K562 (cell line): ENCODE measurements at regions not wholly inside any gene's neighbourhood (a gene's known extent, or its start where the extent isn't known, plus 50 kb on each side); places are given as distances from the start of the nearest gene placed in this dataset.

Source experiments
- ATAC-seq: fragments of 200-7000 bp; cut with Tn5 transposase; 3 replicates; pipeline ENCODE4 v1.9.1; 2020; ENCODE audit warnings: moderate library complexity
- BruUV-seq: library from RNA; stranded (reverse); fragments of 400-500 nt; replicated peaks from 2 replicates; lab custom pipeline; 2021; lab: Mats Ljungman, UMichigan
- CTCF ChIA-PET: fragments of 300-600 bp; formaldehyde crosslinking; extraction: SDS; loops from one replicate; lab custom pipeline; 2021; ENCODE audit warnings: low intra/inter-chr PET ratio; lab: Yijun Ruan, JAX
- POLR2A ChIA-PET: fragments of 300-600, 350-650 bp; sonication (Branson Sonifier 250); formaldehyde crosslinking; extraction: SDS; loops from one replicate; lab custom pipeline; 2021; ENCODE audit warnings: antibody characterized with exemption, inconsistent platforms; lab: Yijun Ruan, JAX
- DNase-seq, 4 experiments: peaks; one replicate each; pipeline versions ENCODE4 v3.0.0 to v3.0.0-alpha.2; 2011 to 2018; ENCODE audit warnings: low spot score in 3 of 4, mixed read lengths in 3 of 4; ENCODE audit errors: extremely low read depth in 1 of 4
- FAIRE-seq: peaks from 2 replicates; lab custom pipeline; 2011; peaks lifted over from hg19 to GRCh38; lab: Jason Lieb, UNC
- H2AFZ ChIP-seq: 2 replicates; pipeline ENCODE4 v1.6.0; 2011; ENCODE audit warnings: low read depth, low read length, control low read depth, inconsistent platforms
- H3K27ac ChIP-seq: fragments of 200-600 bp; 3 replicates; pipeline ENCODE4 v1.8.0; 2011; ENCODE audit warnings: low read depth, mild to moderate bottlenecking, control low read depth, inconsistent platforms, low read length, moderate library complexity, mixed read lengths; ENCODE audit errors: extremely low read depth
- H3K27me3 ChIP-seq, 2 experiments: fragments of 300-600 bp in 1 of 2; 2 replicates in 1 of 2; 3 replicates in 1 of 2; pipeline versions ENCODE4 v1.6.0 to v1.8.0; 2011; ENCODE audit warnings: inconsistent platforms in 2 of 2, low read length in 2 of 2, mild to moderate bottlenecking in 1 of 2, mixed read lengths in 1 of 2, moderate library complexity in 1 of 2; ENCODE audit not compliant: control insufficient read depth in 2 of 2, insufficient read depth in 2 of 2
- H3K36me3 ChIP-seq: fragments of 300-600 bp; 3 replicates; pipeline ENCODE4 v1.8.0; 2011; ENCODE audit warnings: mild to moderate bottlenecking, low read length, inconsistent platforms; ENCODE audit not compliant: control insufficient read depth, insufficient read depth
- H3K4me1 ChIP-seq, 2 experiments: fragments of 200-600 bp in 1 of 2; replicated peaks in 1 of 2; 2 replicates in 1 of 2; 3 replicates in 1 of 2; pipeline versions ENCODE4 v1.5.1 to v1.8.0; 2011; ENCODE audit warnings: inconsistent platforms in 2 of 2, low read length in 2 of 2, mild to moderate bottlenecking in 1 of 2, mixed read lengths in 1 of 2, moderate library complexity in 1 of 2; ENCODE audit not compliant: control insufficient read depth in 2 of 2, insufficient read depth in 2 of 2
- H3K4me2 ChIP-seq: 2 replicates; pipeline ENCODE4 v1.6.1; 2011; ENCODE audit warnings: low read length, control low read depth, inconsistent platforms, mixed read lengths; ENCODE audit not compliant: insufficient read depth
- H3K4me3 ChIP-seq: fragments of 200-600 bp; sonication (generic), shearing (Covaris generic); 2 replicates; pipeline ENCODE4 v1.5.1; 2016; ENCODE audit warnings: control low read depth, inconsistent platforms
- H3K79me2 ChIP-seq: fragments of 200-600 bp; 3 replicates; pipeline ENCODE4 v1.8.0; 2011; ENCODE audit warnings: low read length, inconsistent platforms; ENCODE audit not compliant: control insufficient read depth, insufficient read depth
- H3K9ac ChIP-seq, 2 experiments: 2 replicates each; pipeline versions ENCODE4 v1.6.0 to v1.6.1; 2011; ENCODE audit warnings: low read depth in 2 of 2, low read length in 2 of 2, control low read depth in 1 of 2, inconsistent platforms in 1 of 2, mild to moderate bottlenecking in 1 of 2, mixed read lengths in 1 of 2; ENCODE audit not compliant: insufficient read depth in 1 of 2
- H3K9me1 ChIP-seq: one replicate; pipeline ENCODE4 v1.6.0; 2011; ENCODE audit warnings: inconsistent platforms, mild to moderate bottlenecking, low read length, moderate library complexity; ENCODE audit not compliant: control insufficient read depth, insufficient read depth
- H3K9me3 ChIP-seq: replicated peaks from 2 replicates; pipeline ENCODE4 v1.5.1; 2011; ENCODE audit warnings: low read depth, low read length, inconsistent platforms; ENCODE audit not compliant: control insufficient read depth, insufficient read depth
- H4K20me1 ChIP-seq: replicated peaks from 2 replicates; pipeline ENCODE4 v1.6.1; 2011; ENCODE audit warnings: low read length, inconsistent platforms, mixed read lengths; ENCODE audit not compliant: control insufficient read depth, insufficient read depth
- BRCA1 ChIP-seq, 2 experiments: fragments of 450-650 bp in 1 of 2; sonication (generic) in 1 of 2; formaldehyde crosslinking in 1 of 2; IDR thresholded peaks; 2 replicates each; pipeline versions ENCODE4 v1.5.0 to v1.6.1; 2017 to 2020; ENCODE audit warnings: mild to moderate bottlenecking in 1 of 2, missing genetic modification reagents in 1 of 2
- CREB3L1 ChIP-seq: fragments of 450-650 bp; IDR thresholded peaks from 2 replicates; pipeline ENCODE4 v1.6.1; 2014; ENCODE audit warnings: low read depth, mild to moderate bottlenecking, moderate library complexity, borderline replicate concordance
- ELF2 ChIP-seq: fragments of 250-450 bp; sonication (Bioruptor Pico); IDR thresholded peaks from 2 replicates; pipeline ENCODE4 v1.5.0; 2021; ENCODE audit warnings: mild to moderate bottlenecking
- FUS ChIP-seq: fragments of 200-400 bp; formaldehyde crosslinking; optimal IDR thresholded peaks from 2 replicates; pipeline ENCODE3; 2017; ENCODE audit warnings: low read depth, low read length
- GTF2F1 ChIP-seq: IDR thresholded peaks from 2 replicates; pipeline ENCODE4 v1.6.1; 2011; ENCODE audit warnings: low read depth, low read length, improper control_type of control experiment
- KLF6 ChIP-seq: fragments of 250-450 bp; sonication (Bioruptor Pico); IDR thresholded peaks from 2 replicates; pipeline ENCODE4 v1.4.0; 2020; ENCODE audit warnings: mild to moderate bottlenecking, moderate library complexity, borderline replicate concordance
- MCM5 ChIP-seq: fragments of 450-650 bp; IDR thresholded peaks from 2 replicates; pipeline ENCODE4 v1.6.1; 2016; ENCODE audit warnings: low read depth
- MEF2A ChIP-seq: IDR thresholded peaks from 2 replicates; pipeline ENCODE4 v1.6.1; 2011; ENCODE audit warnings: low read depth, mild to moderate bottlenecking, low read length, moderate library complexity; ENCODE audit not compliant: control insufficient read depth
- MIER1 ChIP-seq: fragments of 450-650 bp; IDR thresholded peaks from 2 replicates; pipeline ENCODE4 v1.6.1; 2016; ENCODE audit warnings: antibody characterized with exemption, mild to moderate bottlenecking, low read depth
- NBN ChIP-seq: fragments of 450-650 bp; IDR thresholded peaks from 2 replicates; pipeline ENCODE4 v1.6.1; 2016; ENCODE audit warnings: low read depth, mild to moderate bottlenecking
- SMARCA5 ChIP-seq: fragments of 450-650 bp; IDR thresholded peaks from 2 replicates; pipeline ENCODE4 v1.6.1; 2016
- ZBTB2 ChIP-seq: fragments of 450-650 bp; IDR thresholded peaks from 2 replicates; pipeline ENCODE4 v1.6.1; 2016; ENCODE audit warnings: antibody characterized with exemption
- ZBTB49 ChIP-seq: sonication (generic); formaldehyde crosslinking; IDR thresholded peaks from 2 replicates; pipeline ENCODE4 v1.8.0; 2022; ENCODE audit warnings: missing genetic modification reagents, mild to moderate bottlenecking, borderline replicate concordance
- ZFP91 ChIP-seq: sonication (generic); formaldehyde crosslinking; IDR thresholded peaks from 2 replicates; pipeline ENCODE4 v1.8.0; 2022; ENCODE audit warnings: mild to moderate bottlenecking, missing genetic modification reagents
- ZNF274 ChIP-seq: IDR thresholded peaks from 2 replicates; pipeline ENCODE4 v1.6.1; 2011; ENCODE audit warnings: low read depth, mild to moderate bottlenecking, low read length, moderate library complexity, borderline replicate concordance
- ZNF444 ChIP-seq: fragments of 250-450 bp; sonication (Bioruptor Pico); IDR thresholded peaks from 2 replicates; pipeline ENCODE4 v1.4.0; 2020; ENCODE audit warnings: mild to moderate bottlenecking, moderate library complexity
- ZNF644 ChIP-seq: fragments of 200-800 bp; sonication (Bioruptor generic); IDR thresholded peaks from 2 replicates; pipeline ENCODE4 v1.6.1; 2016; ENCODE audit warnings: low read depth, missing genetic modification characterization, missing compliant biosample characterization
- WGBS: fragments of 100-300 bp; shearing (Covaris generic); methylation state at CpG from one replicate; pipeline ENCODE4 v1.1.6; 2016; ENCODE audit warnings: low coverage, mixed read lengths; ENCODE audit not compliant: insufficient coverage; ENCODE audit errors: missing lambda C conversion rate; 5-methylcytosine and 5-hydroxymethylcytosine counted together
- in situ Hi-C: fragments of 300-500 bp; cut with MboI; formaldehyde crosslinking; loops from 4 replicates; pipeline ENCODE4 v1.15.0; 2018; ENCODE audit warnings: inconsistent platforms, mixed read lengths
- intact Hi-C: fragments of 100-400 bp; cut with micrococcal nuclease; formaldehyde crosslinking; loops from 2 replicates; pipeline ENCODE4 v1.14.2; 2022

GRCh38 chr13:70483599-70484276 is 375.5 kb upstream of the KLHL1 start:
- CTCF ChIA-PET: interaction anchor here (0.6 kb wide), 1 partner anchor 788 kb away, joined by 4 read pairs; no protein-coding TSS in a partner anchor
- 0% methylated on average over 1 of the region's 1 CpG for WGBS
- no TSS peak for BruUV-seq
- no peak overlapping the region for H3K4me2 ChIP-seq
- H3K9ac ChIP-seq: no peak overlapping the region
- DNase-seq: no peak
- no peaks in the 10 kb centered on the region for H3K9me1 ChIP-seq
- no peak overlapping the region for H3K27ac ChIP-seq
- no peaks in the 10 kb centered on the region for H3K79me2 ChIP-seq
- no peak overlapping the region for H2AFZ ChIP-seq
- no peaks in the 10 kb centered on the region for H4K20me1 ChIP-seq
- H3K36me3 ChIP-seq: no peaks in the 10 kb centered on the region
- H3K4me1 ChIP-seq: no peaks in the 10 kb centered on the region
- no peak for ATAC-seq
- in situ Hi-C loops: no loop called here
- no peak for FAIRE-seq
- H3K9me3 ChIP-seq: no peaks in the 10 kb centered on the region
- POLR2A ChIA-PET: no interaction called here
- TF ChIP-seq MCM5 (no peak), NBN (no peak), ELF2 (no peak), GTF2F1 (no peak), MIER1 (no peak), SMARCA5 (no peak), BRCA1 (IDR thresholded peaks at IDR 0.05) (no peak), BRCA1 (CRISPR knock-in tag; IDR thresholded peaks at IDR 0.05) (no peak), ZNF444 (CRISPR knock-in tag) (no peak), ZNF274 (no peak), ZBTB49 (CRISPR knock-in tag) (no peak), CREB3L1 (no peak), ZFP91 (no peak), FUS (no peak), ZNF644 (tag) (no peak), ZBTB2 (no peak), MEF2A (no peak), KLF6 (CRISPR knock-in tag) (no peak)
- TF ChIP-seq, all 486 proteins: peak for 0
- Histone ChIP-seq H3K27me3 (no peaks in the 10 kb centered on the region), H3K4me3 (no peak overlapping the region)
- intact Hi-C loops: no loop called here
